ENCODE measurements at regions not wholly inside any gene's neighbourhood (a gene's known extent, or its start where the extent isn't known, plus 50 kb on each side); places are given as distances from the start of the nearest gene placed in this dataset.

DNA sequence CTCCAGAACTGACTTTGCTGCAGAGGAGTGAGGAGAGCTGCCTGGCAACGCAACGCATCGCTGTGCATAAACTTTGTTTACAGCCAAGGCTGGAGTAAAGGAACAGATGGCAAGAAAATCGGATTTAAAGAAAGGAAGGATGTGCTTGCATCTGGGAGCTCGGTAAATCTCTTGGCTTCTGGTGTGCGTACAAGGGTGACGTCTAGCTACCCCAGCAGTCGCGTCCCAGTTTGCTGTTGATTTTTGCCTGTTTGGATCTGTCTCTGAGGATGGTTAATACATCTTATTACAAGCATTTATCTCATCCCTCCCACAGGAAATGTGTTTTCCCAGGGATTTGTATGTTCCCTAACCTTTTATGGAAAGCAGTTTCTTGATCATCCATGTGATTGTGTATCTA lies 73.3 kb upstream of the RALGPS2 start:
- H3K36me3 ChIP-seq (ENCODE audit: insufficient read depth), result no peaks in the 10 kb centered on the region
- no peaks in the 10 kb centered on the region for H3F3A ChIP-seq (replicated peaks; ENCODE audit: low read depth)
- DNase-seq (ENCODE audit: low spot score), result no peak
- no peak for ATAC-seq
- no peaks in the 10 kb centered on the region for H3K27me3 ChIP-seq (ENCODE audit: insufficient read depth)
- Mint-ChIP-seq H3K27me3 (ENCODE audit: insufficient read depth, low read depth, poor library complexity) (peaks cover 6% of the 10 kb centered on the region), H3K4me3 (no peak overlapping the region), H3K9me3 (no peaks in the 10 kb centered on the region), H3K36me3 (ENCODE audit: low read depth) (no peaks in the 10 kb centered on the region), H3K4me1 (no peaks in the 10 kb centered on the region), H3K27ac (no peak overlapping the region)
- H4K20me1 ChIP-seq (replicated peaks; ENCODE audit: insufficient read depth), result no peaks in the 10 kb centered on the region
- no peaks in the 10 kb centered on the region for H3K4me1 ChIP-seq (ENCODE audit: insufficient read depth)
- no peak for TF ChIP-seq STAT1 (IDR thresholded peaks at IDR 0.05; ENCODE audit: unreplicated experiment)
- TF ChIP-seq, protein P1, sequence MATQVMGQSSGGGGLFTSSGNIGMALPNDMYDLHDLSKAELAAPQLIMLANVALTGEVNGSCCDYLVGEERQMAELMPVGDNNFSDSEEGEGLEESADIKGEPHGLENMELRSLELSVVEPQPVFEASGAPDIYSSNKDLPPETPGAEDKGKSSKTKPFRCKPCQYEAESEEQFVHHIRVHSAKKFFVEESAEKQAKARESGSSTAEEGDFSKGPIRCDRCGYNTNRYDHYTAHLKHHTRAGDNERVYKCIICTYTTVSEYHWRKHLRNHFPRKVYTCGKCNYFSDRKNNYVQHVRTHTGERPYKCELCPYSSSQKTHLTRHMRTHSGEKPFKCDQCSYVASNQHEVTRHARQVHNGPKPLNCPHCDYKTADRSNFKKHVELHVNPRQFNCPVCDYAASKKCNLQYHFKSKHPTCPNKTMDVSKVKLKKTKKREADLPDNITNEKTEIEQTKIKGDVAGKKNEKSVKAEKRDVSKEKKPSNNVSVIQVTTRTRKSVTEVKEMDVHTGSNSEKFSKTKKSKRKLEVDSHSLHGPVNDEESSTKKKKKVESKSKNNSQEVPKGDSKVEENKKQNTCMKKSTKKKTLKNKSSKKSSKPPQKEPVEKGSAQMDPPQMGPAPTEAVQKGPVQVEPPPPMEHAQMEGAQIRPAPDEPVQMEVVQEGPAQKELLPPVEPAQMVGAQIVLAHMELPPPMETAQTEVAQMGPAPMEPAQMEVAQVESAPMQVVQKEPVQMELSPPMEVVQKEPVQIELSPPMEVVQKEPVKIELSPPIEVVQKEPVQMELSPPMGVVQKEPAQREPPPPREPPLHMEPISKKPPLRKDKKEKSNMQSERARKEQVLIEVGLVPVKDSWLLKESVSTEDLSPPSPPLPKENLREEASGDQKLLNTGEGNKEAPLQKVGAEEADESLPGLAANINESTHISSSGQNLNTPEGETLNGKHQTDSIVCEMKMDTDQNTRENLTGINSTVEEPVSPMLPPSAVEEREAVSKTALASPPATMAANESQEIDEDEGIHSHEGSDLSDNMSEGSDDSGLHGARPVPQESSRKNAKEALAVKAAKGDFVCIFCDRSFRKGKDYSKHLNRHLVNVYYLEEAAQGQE (IDR thresholded peaks at IDR 0.05; ENCODE audit: unreplicated experiment), result no peak
- TF ChIP-seq, protein P2, sequence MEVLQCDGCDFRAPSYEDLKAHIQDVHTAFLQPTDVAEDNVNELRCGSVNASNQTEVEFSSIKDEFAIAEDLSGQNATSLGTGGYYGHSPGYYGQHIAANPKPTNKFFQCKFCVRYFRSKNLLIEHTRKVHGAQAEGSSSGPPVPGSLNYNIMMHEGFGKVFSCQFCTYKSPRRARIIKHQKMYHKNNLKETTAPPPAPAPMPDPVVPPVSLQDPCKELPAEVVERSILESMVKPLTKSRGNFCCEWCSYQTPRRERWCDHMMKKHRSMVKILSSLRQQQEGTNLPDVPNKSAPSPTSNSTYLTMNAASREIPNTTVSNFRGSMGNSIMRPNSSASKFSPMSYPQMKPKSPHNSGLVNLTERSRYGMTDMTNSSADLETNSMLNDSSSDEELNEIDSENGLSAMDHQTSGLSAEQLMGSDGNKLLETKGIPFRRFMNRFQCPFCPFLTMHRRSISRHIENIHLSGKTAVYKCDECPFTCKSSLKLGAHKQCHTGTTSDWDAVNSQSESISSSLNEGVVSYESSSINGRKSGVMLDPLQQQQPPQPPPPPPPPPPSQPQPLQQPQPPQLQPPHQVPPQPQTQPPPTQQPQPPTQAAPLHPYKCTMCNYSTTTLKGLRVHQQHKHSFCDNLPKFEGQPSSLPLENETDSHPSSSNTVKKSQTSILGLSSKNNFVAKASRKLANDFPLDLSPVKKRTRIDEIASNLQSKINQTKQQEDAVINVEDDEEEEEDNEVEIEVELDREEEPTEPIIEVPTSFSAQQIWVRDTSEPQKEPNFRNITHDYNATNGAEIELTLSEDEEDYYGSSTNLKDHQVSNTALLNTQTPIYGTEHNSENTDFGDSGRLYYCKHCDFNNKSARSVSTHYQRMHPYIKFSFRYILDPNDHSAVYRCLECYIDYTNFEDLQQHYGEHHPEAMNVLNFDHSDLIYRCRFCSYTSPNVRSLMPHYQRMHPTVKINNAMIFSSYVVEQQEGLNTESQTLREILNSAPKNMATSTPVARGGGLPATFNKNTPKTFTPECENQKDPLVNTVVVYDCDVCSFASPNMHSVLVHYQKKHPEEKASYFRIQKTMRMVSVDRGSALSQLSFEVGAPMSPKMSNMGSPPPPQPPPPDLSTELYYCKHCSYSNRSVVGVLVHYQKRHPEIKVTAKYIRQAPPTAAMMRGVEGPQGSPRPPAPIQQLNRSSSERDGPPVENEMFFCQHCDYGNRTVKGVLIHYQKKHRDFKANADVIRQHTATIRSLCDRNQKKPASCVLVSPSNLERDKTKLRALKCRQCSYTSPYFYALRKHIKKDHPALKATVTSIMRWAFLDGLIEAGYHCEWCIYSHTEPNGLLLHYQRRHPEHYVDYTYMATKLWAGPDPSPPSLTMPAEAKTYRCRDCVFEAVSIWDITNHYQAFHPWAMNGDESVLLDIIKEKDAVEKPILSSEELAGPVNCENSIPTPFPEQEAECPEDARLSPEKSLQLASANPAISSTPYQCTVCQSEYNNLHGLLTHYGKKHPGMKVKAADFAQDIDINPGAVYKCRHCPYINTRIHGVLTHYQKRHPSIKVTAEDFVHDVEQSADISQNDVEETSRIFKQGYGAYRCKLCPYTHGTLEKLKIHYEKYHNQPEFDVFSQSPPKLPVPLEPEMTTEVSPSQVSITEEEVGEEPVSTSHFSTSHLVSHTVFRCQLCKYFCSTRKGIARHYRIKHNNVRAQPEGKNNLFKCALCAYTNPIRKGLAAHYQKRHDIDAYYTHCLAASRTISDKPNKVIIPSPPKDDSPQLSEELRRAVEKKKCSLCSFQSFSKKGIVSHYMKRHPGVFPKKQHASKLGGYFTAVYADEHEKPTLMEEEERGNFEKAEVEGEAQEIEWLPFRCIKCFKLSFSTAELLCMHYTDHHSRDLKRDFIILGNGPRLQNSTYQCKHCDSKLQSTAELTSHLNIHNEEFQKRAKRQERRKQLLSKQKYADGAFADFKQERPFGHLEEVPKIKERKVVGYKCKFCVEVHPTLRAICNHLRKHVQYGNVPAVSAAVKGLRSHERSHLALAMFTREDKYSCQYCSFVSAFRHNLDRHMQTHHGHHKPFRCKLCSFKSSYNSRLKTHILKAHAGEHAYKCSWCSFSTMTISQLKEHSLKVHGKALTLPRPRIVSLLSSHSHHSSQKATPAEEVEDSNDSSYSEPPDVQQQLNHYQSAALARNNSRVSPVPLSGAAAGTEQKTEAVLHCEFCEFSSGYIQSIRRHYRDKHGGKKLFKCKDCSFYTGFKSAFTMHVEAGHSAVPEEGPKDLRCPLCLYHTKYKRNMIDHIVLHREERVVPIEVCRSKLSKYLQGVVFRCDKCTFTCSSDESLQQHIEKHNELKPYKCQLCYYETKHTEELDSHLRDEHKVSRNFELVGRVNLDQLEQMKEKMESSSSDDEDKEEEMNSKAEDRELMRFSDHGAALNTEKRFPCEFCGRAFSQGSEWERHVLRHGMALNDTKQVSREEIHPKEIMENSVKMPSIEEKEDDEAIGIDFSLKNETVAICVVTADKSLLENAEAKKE (CRISPR knock-in tag; IDR thresholded peaks at IDR 0.05), result no peak
- TF ChIP-seq ZNF114 (CRISPR knock-in tag; IDR thresholded peaks at IDR 0.05), result no peak
- TF ChIP-seq EZH2 (IDR thresholded peaks at IDR 0.05; ENCODE audit: low read depth, unreplicated experiment), result no peak
- no peak for TF ChIP-seq JUNB (IDR thresholded peaks at IDR 0.05; ENCODE audit: unreplicated experiment)
- no peak for TF ChIP-seq ZNF331 (CRISPR knock-in tag; IDR thresholded peaks at IDR 0.05; ENCODE audit: low read depth)
- no peak for TF ChIP-seq NANOG (IDR thresholded peaks at IDR 0.05; ENCODE audit: borderline replicate concordance)
- TF ChIP-seq, protein P3, sequence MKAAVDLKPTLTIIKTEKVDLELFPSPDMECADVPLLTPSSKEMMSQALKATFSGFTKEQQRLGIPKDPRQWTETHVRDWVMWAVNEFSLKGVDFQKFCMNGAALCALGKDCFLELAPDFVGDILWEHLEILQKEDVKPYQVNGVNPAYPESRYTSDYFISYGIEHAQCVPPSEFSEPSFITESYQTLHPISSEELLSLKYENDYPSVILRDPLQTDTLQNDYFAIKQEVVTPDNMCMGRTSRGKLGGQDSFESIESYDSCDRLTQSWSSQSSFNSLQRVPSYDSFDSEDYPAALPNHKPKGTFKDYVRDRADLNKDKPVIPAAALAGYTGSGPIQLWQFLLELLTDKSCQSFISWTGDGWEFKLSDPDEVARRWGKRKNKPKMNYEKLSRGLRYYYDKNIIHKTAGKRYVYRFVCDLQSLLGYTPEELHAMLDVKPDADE (IDR thresholded peaks at IDR 0.05), result no peak
- no peak for TF ChIP-seq EZH2phosphoT487 (IDR thresholded peaks at IDR 0.05; ENCODE audit: unreplicated experiment)
- TF ChIP-seq POLR2AphosphoS5 (IDR thresholded peaks at IDR 0.05; ENCODE audit: low read depth), result no peak
- no peak for TF ChIP-seq CREB1 (CRISPR knock-in tag; IDR thresholded peaks at IDR 0.05; ENCODE audit: low read depth)
- TF ChIP-seq, protein P4, sequence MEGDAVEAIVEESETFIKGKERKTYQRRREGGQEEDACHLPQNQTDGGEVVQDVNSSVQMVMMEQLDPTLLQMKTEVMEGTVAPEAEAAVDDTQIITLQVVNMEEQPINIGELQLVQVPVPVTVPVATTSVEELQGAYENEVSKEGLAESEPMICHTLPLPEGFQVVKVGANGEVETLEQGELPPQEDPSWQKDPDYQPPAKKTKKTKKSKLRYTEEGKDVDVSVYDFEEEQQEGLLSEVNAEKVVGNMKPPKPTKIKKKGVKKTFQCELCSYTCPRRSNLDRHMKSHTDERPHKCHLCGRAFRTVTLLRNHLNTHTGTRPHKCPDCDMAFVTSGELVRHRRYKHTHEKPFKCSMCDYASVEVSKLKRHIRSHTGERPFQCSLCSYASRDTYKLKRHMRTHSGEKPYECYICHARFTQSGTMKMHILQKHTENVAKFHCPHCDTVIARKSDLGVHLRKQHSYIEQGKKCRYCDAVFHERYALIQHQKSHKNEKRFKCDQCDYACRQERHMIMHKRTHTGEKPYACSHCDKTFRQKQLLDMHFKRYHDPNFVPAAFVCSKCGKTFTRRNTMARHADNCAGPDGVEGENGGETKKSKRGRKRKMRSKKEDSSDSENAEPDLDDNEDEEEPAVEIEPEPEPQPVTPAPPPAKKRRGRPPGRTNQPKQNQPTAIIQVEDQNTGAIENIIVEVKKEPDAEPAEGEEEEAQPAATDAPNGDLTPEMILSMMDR (conservative IDR thresholded peaks at IDR 0.05; ENCODE audit: low read depth in 2 of 2), result no peak
- no peak overlapping the region for H3K4me3 ChIP-seq
- H3K4me2 ChIP-seq, result no peak overlapping the region
- H3K27ac ChIP-seq (ENCODE audit: low read depth), result no peak overlapping the region
- H3K9me2 ChIP-seq (ENCODE audit: insufficient read depth), result no peaks in the 10 kb centered on the region
- no peaks in the 10 kb centered on the region for H3K79me2 ChIP-seq (replicated peaks; ENCODE audit: insufficient read depth)
- no peak overlapping the region for H2AFZ ChIP-seq
